Tibial artery (tissue), 4 donors: ENCODE measurements at regions not wholly inside any gene's neighbourhood (a gene's known extent, or its start where the extent isn't known, plus 50 kb on each side); places are given as distances from the start of the nearest gene placed in this dataset.
"Not testable (repeated sequence)": the region's sequence is repeated elsewhere in the genome, so short reads cannot be mapped to it uniquely, and the experiment has no call there.

Experiments
- DNase-seq, 2 donors: peaks; one replicate each; pipeline ENCODE4 v3.0.0-alpha.2; 2019
- H3K27ac ChIP-seq, 2 donors: fragments of 200-600 bp; sonication (generic) in 1 of 2; 1 replicate in 1 of 2; 2 replicates in 1 of 2; pipeline ENCODE4 v1.5.1; 2018 to 2019; ENCODE audit warnings: mild to moderate bottlenecking in 1 of 2
- H3K27me3 ChIP-seq, 2 donors: fragments of 200-600 bp; sonication (generic) in 1 of 2; one replicate each; pipeline versions ENCODE4 v1.5.1 to v1.6.0; 2016 to 2019
- H3K36me3 ChIP-seq, 3 donors: fragments of 200-600 bp; sonication (generic) in 2 of 3; one replicate each; pipeline ENCODE4 v1.5.1; 2016 to 2019; ENCODE audit warnings: mild to moderate bottlenecking in 2 of 3
- H3K4me1 ChIP-seq, 4 donors: fragments of 200-600 bp; sonication (generic) in 2 of 4; 1 replicate in 3 of 4; 2 replicates in 1 of 4; pipeline ENCODE4 v1.5.1; 2016 to 2019
- H3K4me3 ChIP-seq, 2 donors: fragments of 200-600 bp; sonication (generic) in 1 of 2; 1 replicate in 1 of 2; 2 replicates in 1 of 2; pipeline ENCODE4 v1.5.1; 2018 to 2019; ENCODE audit warnings: mild to moderate bottlenecking in 2 of 2
- H3K9me3 ChIP-seq, 3 donors: fragments of 200-600 bp; sonication (generic) in 1 of 3; one replicate each; pipeline ENCODE4 v1.5.1; 2016 to 2019
- intact Hi-C: fragments of 100-400 bp; cut with DNase I; formaldehyde crosslinking; loops from one replicate; pipeline ENCODE4 v1.15.0; 2023; ENCODE audit warnings: low total_unique reads
- TF ChIP-seq, protein P1 (sequence below), 2 experiments: fragments of 200-600 bp in 1 of 2; fragments of 450-650 bp in 1 of 2; IDR thresholded peaks; one replicate each; pipeline ENCODE4 v1.5.1; 2017 to 2019; ENCODE audit warnings: antibody characterized with exemption in 2 of 2, mild to moderate bottlenecking in 1 of 2, moderate library complexity in 1 of 2

DNA sequence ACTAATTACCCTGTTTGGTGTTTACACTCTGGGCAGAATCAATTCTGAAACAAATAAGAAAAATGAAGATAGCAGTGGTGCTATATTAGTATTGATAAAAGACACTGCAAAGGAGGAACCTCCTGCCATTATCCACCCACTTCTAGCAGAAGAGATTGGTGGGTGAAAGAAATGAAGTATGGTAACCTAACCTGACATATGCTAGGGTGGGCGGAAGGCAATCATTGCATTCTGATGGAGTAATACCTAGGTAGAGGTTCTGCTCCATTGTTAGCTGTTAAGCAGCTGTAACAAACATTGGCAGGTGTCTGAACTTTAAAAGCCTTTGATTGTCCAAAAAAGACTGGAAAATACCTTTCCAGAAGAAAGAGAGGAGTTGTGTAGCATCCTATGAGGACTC lies 95.9 kb downstream of the OTUD1 start:
- TF ChIP-seq, protein P1, sequence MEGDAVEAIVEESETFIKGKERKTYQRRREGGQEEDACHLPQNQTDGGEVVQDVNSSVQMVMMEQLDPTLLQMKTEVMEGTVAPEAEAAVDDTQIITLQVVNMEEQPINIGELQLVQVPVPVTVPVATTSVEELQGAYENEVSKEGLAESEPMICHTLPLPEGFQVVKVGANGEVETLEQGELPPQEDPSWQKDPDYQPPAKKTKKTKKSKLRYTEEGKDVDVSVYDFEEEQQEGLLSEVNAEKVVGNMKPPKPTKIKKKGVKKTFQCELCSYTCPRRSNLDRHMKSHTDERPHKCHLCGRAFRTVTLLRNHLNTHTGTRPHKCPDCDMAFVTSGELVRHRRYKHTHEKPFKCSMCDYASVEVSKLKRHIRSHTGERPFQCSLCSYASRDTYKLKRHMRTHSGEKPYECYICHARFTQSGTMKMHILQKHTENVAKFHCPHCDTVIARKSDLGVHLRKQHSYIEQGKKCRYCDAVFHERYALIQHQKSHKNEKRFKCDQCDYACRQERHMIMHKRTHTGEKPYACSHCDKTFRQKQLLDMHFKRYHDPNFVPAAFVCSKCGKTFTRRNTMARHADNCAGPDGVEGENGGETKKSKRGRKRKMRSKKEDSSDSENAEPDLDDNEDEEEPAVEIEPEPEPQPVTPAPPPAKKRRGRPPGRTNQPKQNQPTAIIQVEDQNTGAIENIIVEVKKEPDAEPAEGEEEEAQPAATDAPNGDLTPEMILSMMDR (IDR thresholded peaks at IDR 0.05) = no peak
- Histone ChIP-seq H3K36me3 (no peaks in the 10 kb centered on the region), H3K4me1 (no peaks in the 10 kb centered on the region), H3K27ac (no peak overlapping the region), H3K27me3 (peaks cover 0 to under 1% of the 10 kb centered on the region in 2 donors), H3K4me3 (no peak overlapping the region), H3K9me3 (no peaks in the 10 kb centered on the region)
- no peak for DNase-seq
- intact Hi-C loops = loop anchor here (5.0 kb wide), 1 partner anchor 222 kb away; no protein-coding TSS in a partner anchor

- H3K9me3 ChIP-seq = no peaks in the 10 kb centered on the region
- H3K4me1 ChIP-seq = no peaks in the 10 kb centered on the region
- no peak overlapping the region for H3K4me3 ChIP-seq
- intact Hi-C loops = no loop called here
- no peaks in the 10 kb centered on the region for H3K27me3 ChIP-seq
- no peaks in the 10 kb centered on the region for H3K36me3 ChIP-seq
- TF ChIP-seq, protein P1 (IDR thresholded peaks at IDR 0.05) = no peak
- no peak overlapping the region for H3K27ac ChIP-seq
- DNase-seq = no peak
Observed at GRCh38 chr10:23535381-23535780, 96.5 kb downstream of the OTUD1 start.

DNA sequence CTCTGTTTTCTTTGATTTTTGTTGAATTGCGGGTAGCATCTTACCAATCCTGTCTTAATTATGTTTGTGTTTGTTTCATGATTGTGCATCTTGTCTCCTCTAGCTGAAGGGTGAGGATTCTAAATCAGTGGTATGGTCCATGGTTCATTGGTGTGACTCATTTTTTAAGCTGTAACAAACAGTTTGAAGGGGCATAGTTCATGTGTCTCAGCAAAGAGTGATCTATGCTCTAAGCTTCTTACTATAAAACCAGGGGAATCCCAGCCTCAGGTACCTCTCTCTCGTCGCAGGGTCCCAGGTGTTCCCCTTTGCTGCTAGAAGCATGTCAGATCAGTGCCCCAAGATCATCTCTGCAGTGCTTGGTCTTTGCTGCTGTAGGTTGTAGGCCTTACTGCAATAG lies 100.1 kb downstream of the OTUD1 start:
- TF ChIP-seq, protein P1 (IDR thresholded peaks at IDR 0.05) = no peak
- no peaks in the 10 kb centered on the region for H3K4me1 ChIP-seq
- no peaks in the 10 kb centered on the region for H3K9me3 ChIP-seq
- no peak for DNase-seq
- intact Hi-C loops = no loop called here
- no peaks in the 10 kb centered on the region for H3K27me3 ChIP-seq
- no peaks in the 10 kb centered on the region for H3K36me3 ChIP-seq
- H3K4me3 ChIP-seq = no peak overlapping the region
- H3K27ac ChIP-seq = no peak overlapping the region

- no peaks in the 10 kb centered on the region for H3K27me3 ChIP-seq
- H3K9me3 ChIP-seq = no peaks in the 10 kb centered on the region
- TF ChIP-seq, protein P1 (IDR thresholded peaks at IDR 0.05) = no peak
- H3K36me3 ChIP-seq = no peaks in the 10 kb centered on the region
- no peak for DNase-seq
- no peaks in the 10 kb centered on the region for H3K4me1 ChIP-seq
- H3K4me3 ChIP-seq = no peak overlapping the region
- intact Hi-C loops = no loop called here
- H3K27ac ChIP-seq = no peak overlapping the region
Observed at GRCh38 chr10:23540401-23541030, 101.6 kb downstream of the OTUD1 start.

GRCh38 chr10:23543691-23544380 lies 105.0 kb downstream of the OTUD1 start:
- Histone ChIP-seq H3K27ac (no peak overlapping the region), H3K27me3 (no peaks in the 10 kb centered on the region), H3K4me1 (no peaks in the 10 kb centered on the region), H3K36me3 (no peaks in the 10 kb centered on the region), H3K9me3 (no peaks in the 10 kb centered on the region), H3K4me3 (no peak overlapping the region)
- TF ChIP-seq, protein P1 (IDR thresholded peaks at IDR 0.05) = no peak
- no peak for DNase-seq
- intact Hi-C loops = no loop called here

GRCh38 chr10:23545866-23546265 lies 107.0 kb downstream of the OTUD1 start:
- intact Hi-C loops, DNase-seq, H3K4me3 ChIP-seq, H3K27ac ChIP-seq, H3K4me1 ChIP-seq, H3K9me3 ChIP-seq, H3K36me3 ChIP-seq, H3K27me3 ChIP-seq: not testable (repeated sequence)
